K562 (cell line): ENCODE measurements at regions not wholly inside any gene's neighbourhood (a gene's known extent, or its start where the extent isn't known, plus 50 kb on each side); places are given as distances from the start of the nearest gene placed in this dataset.
"Not testable (repeated sequence)": the region's sequence is repeated elsewhere in the genome, so short reads cannot be mapped to it uniquely, and the experiment has no call there.

ENCODE experiments used
- ATAC-seq: fragments of 200-7000 bp; cut with Tn5 transposase; 3 replicates; pipeline ENCODE4 v1.9.1; 2020; ENCODE audit warnings: moderate library complexity
- BruUV-seq: library from RNA; stranded (reverse); fragments of 400-500 nt; replicated peaks from 2 replicates; lab custom pipeline; 2021; lab: Mats Ljungman, UMichigan
- CTCF ChIA-PET: fragments of 300-600 bp; formaldehyde crosslinking; extraction: SDS; loops from one replicate; lab custom pipeline; 2021; ENCODE audit warnings: low intra/inter-chr PET ratio; lab: Yijun Ruan, JAX
- POLR2A ChIA-PET: fragments of 300-600, 350-650 bp; sonication (Branson Sonifier 250); formaldehyde crosslinking; extraction: SDS; loops from one replicate; lab custom pipeline; 2021; ENCODE audit warnings: antibody characterized with exemption, inconsistent platforms; lab: Yijun Ruan, JAX
- DNase-seq, 4 experiments: peaks; one replicate each; pipeline versions ENCODE4 v3.0.0 to v3.0.0-alpha.2; 2011 to 2018; ENCODE audit warnings: low spot score in 3 of 4, mixed read lengths in 3 of 4; ENCODE audit errors: extremely low read depth in 1 of 4
- FAIRE-seq: peaks from 2 replicates; lab custom pipeline; 2011; peaks lifted over from hg19 to GRCh38; lab: Jason Lieb, UNC
- H2AFZ ChIP-seq: 2 replicates; pipeline ENCODE4 v1.6.0; 2011; ENCODE audit warnings: low read depth, low read length, control low read depth, inconsistent platforms
- H3K27ac ChIP-seq: fragments of 200-600 bp; 3 replicates; pipeline ENCODE4 v1.8.0; 2011; ENCODE audit warnings: low read depth, mild to moderate bottlenecking, control low read depth, inconsistent platforms, low read length, moderate library complexity, mixed read lengths; ENCODE audit errors: extremely low read depth
- H3K27me3 ChIP-seq, 2 experiments: fragments of 300-600 bp in 1 of 2; 2 replicates in 1 of 2; 3 replicates in 1 of 2; pipeline versions ENCODE4 v1.6.0 to v1.8.0; 2011; ENCODE audit warnings: inconsistent platforms in 2 of 2, low read length in 2 of 2, mild to moderate bottlenecking in 1 of 2, mixed read lengths in 1 of 2, moderate library complexity in 1 of 2; ENCODE audit not compliant: control insufficient read depth in 2 of 2, insufficient read depth in 2 of 2
- H3K36me3 ChIP-seq: fragments of 300-600 bp; 3 replicates; pipeline ENCODE4 v1.8.0; 2011; ENCODE audit warnings: mild to moderate bottlenecking, low read length, inconsistent platforms; ENCODE audit not compliant: control insufficient read depth, insufficient read depth
- H3K4me1 ChIP-seq, 2 experiments: fragments of 200-600 bp in 1 of 2; replicated peaks in 1 of 2; 2 replicates in 1 of 2; 3 replicates in 1 of 2; pipeline versions ENCODE4 v1.5.1 to v1.8.0; 2011; ENCODE audit warnings: inconsistent platforms in 2 of 2, low read length in 2 of 2, mild to moderate bottlenecking in 1 of 2, mixed read lengths in 1 of 2, moderate library complexity in 1 of 2; ENCODE audit not compliant: control insufficient read depth in 2 of 2, insufficient read depth in 2 of 2
- H3K4me2 ChIP-seq: 2 replicates; pipeline ENCODE4 v1.6.1; 2011; ENCODE audit warnings: low read length, control low read depth, inconsistent platforms, mixed read lengths; ENCODE audit not compliant: insufficient read depth
- H3K4me3 ChIP-seq: fragments of 200-600 bp; sonication (generic), shearing (Covaris generic); 2 replicates; pipeline ENCODE4 v1.5.1; 2016; ENCODE audit warnings: control low read depth, inconsistent platforms
- H3K79me2 ChIP-seq: fragments of 200-600 bp; 3 replicates; pipeline ENCODE4 v1.8.0; 2011; ENCODE audit warnings: low read length, inconsistent platforms; ENCODE audit not compliant: control insufficient read depth, insufficient read depth
- H3K9ac ChIP-seq, 2 experiments: 2 replicates each; pipeline versions ENCODE4 v1.6.0 to v1.6.1; 2011; ENCODE audit warnings: low read depth in 2 of 2, low read length in 2 of 2, control low read depth in 1 of 2, inconsistent platforms in 1 of 2, mild to moderate bottlenecking in 1 of 2, mixed read lengths in 1 of 2; ENCODE audit not compliant: insufficient read depth in 1 of 2
- H3K9me1 ChIP-seq: one replicate; pipeline ENCODE4 v1.6.0; 2011; ENCODE audit warnings: inconsistent platforms, mild to moderate bottlenecking, low read length, moderate library complexity; ENCODE audit not compliant: control insufficient read depth, insufficient read depth
- H3K9me3 ChIP-seq: replicated peaks from 2 replicates; pipeline ENCODE4 v1.5.1; 2011; ENCODE audit warnings: low read depth, low read length, inconsistent platforms; ENCODE audit not compliant: control insufficient read depth, insufficient read depth
- H4K20me1 ChIP-seq: replicated peaks from 2 replicates; pipeline ENCODE4 v1.6.1; 2011; ENCODE audit warnings: low read length, inconsistent platforms, mixed read lengths; ENCODE audit not compliant: control insufficient read depth, insufficient read depth
- ZNF121 ChIP-seq: sonication (generic); formaldehyde crosslinking; conservative IDR thresholded peaks from 2 replicates; pipeline ENCODE4 v1.8.0; 2022; ENCODE audit warnings: missing genetic modification reagents
- WGBS: fragments of 100-300 bp; shearing (Covaris generic); methylation state at CpG from one replicate; pipeline ENCODE4 v1.1.6; 2016; ENCODE audit warnings: low coverage, mixed read lengths; ENCODE audit not compliant: insufficient coverage; ENCODE audit errors: missing lambda C conversion rate; 5-methylcytosine and 5-hydroxymethylcytosine counted together
- in situ Hi-C: fragments of 300-500 bp; cut with MboI; formaldehyde crosslinking; loops from 4 replicates; pipeline ENCODE4 v1.15.0; 2018; ENCODE audit warnings: inconsistent platforms, mixed read lengths
- intact Hi-C: fragments of 100-400 bp; cut with micrococcal nuclease; formaldehyde crosslinking; loops from 2 replicates; pipeline ENCODE4 v1.14.2; 2022

- H3K27ac ChIP-seq, DNase-seq, H3K27me3 ChIP-seq, intact Hi-C loops, H2AFZ ChIP-seq, H3K4me1 ChIP-seq, H3K36me3 ChIP-seq, H3K4me2 ChIP-seq, H4K20me1 ChIP-seq, H3K9me3 ChIP-seq, BruUV-seq, H3K79me2 ChIP-seq, POLR2A ChIA-PET, H3K9me1 ChIP-seq, ATAC-seq, H3K4me3 ChIP-seq, CTCF ChIA-PET, H3K9ac ChIP-seq, FAIRE-seq, in situ Hi-C loops: not testable (repeated sequence)
- WGBS, result 12% methylated on average over 11 of the region's 12 CpGs
These were observed 139.0 kb downstream of the TBC1D2B start for GRCh38 chr15:77938546-77938945.

GRCh38 chr15:77936567-77936966, 140.9 kb downstream of the TBC1D2B start:
- H3K4me1 ChIP-seq, H3K27me3 ChIP-seq, BruUV-seq, FAIRE-seq, H4K20me1 ChIP-seq, intact Hi-C loops, H3K9me3 ChIP-seq, H3K4me3 ChIP-seq, H2AFZ ChIP-seq, in situ Hi-C loops, H3K9ac ChIP-seq, DNase-seq, CTCF ChIA-PET, H3K79me2 ChIP-seq, ATAC-seq, H3K9me1 ChIP-seq, H3K36me3 ChIP-seq, H3K4me2 ChIP-seq, H3K27ac ChIP-seq: not testable (repeated sequence)
- peak; percentile 57; the same call in 1 of the 2 replicates for TF ChIP-seq ZNF121
- POLR2A ChIA-PET, result interaction anchor here (0.6 to 1.0 kb wide), 3 partner anchors 11 to 639 kb away, joined by 3 read pairs; no protein-coding TSS in a partner anchor

- H2AFZ ChIP-seq, ATAC-seq, H3K9me1 ChIP-seq, H3K9me3 ChIP-seq, H3K4me1 ChIP-seq, H3K27ac ChIP-seq, H3K4me3 ChIP-seq, H3K4me2 ChIP-seq, H3K27me3 ChIP-seq, intact Hi-C loops, H4K20me1 ChIP-seq, POLR2A ChIA-PET, FAIRE-seq, CTCF ChIA-PET, DNase-seq, BruUV-seq, H3K9ac ChIP-seq, H3K36me3 ChIP-seq, H3K79me2 ChIP-seq, in situ Hi-C loops: not testable (repeated sequence)
- 11% methylated on average over 5 of the region's 6 CpGs for WGBS
These were observed 143.0 kb downstream of the TBC1D2B start for GRCh38 chr15:77934516-77934915.

- H3K27ac ChIP-seq, ATAC-seq, H2AFZ ChIP-seq, H3K4me1 ChIP-seq, H3K27me3 ChIP-seq, H3K9me1 ChIP-seq, intact Hi-C loops, H3K9me3 ChIP-seq, H3K9ac ChIP-seq, CTCF ChIA-PET, H3K4me2 ChIP-seq, in situ Hi-C loops, H3K79me2 ChIP-seq, FAIRE-seq, BruUV-seq, H4K20me1 ChIP-seq, H3K4me3 ChIP-seq, DNase-seq, H3K36me3 ChIP-seq: not testable (repeated sequence)
- POLR2A ChIA-PET, result interaction anchor here (0.7 kb wide), 1 partner anchor 12 kb away, joined by 3 read pairs; no protein-coding TSS in a partner anchor
- WGBS, result 0% methylated on average over 3 of the region's 4 CpGs
These were observed 146.6 kb downstream of the TBC1D2B start for GRCh38 chr15:77930907-77931306.
